ENCODE measurements at regions not wholly inside any gene's neighbourhood (a gene's known extent, or its start where the extent isn't known, plus 50 kb on each side); places are given as distances from the start of the nearest gene placed in this dataset.

GRCh38 chr5:176744584-176744965, 65.8 kb upstream of the UNC5A start:
- RAD21 ChIA-PET (ENCODE audit: low non-redundant PET in 1 of 2, low total read pairs in 2 of 2, uncharacterized antibody in 2 of 2, unreplicated experiment in 2 of 2): no interaction called here
- BruUV-seq (replicated peaks): no TSS peak
- H3K9me2 ChIP-seq (ENCODE audit: insufficient read depth): no peaks in the 10 kb centered on the region
- DNase-seq (ENCODE audit: low read depth, low spot score): no peak
- intact Hi-C loops (cut with micrococcal nuclease): no loop called here
- no peak overlapping the region for H3K4me2 ChIP-seq (ENCODE audit: low read length)
- no peaks in the 10 kb centered on the region for H4K20me1 ChIP-seq (ENCODE audit: insufficient read depth)
- no peak overlapping the region for H3K9ac ChIP-seq (ENCODE audit: low read length)
- no peaks in the 10 kb centered on the region for H3K4me1 ChIP-seq (ENCODE audit: control insufficient read depth in 1 of 2, insufficient read depth in 2 of 2, low read length in 2 of 2)
- no peak overlapping the region for H3K27ac ChIP-seq (ENCODE audit: low read depth, low read length)
- no peak overlapping the region for H2AFZ ChIP-seq (ENCODE audit: low read depth, low read length, poor library complexity, severe bottlenecking)
- no peak overlapping the region for H3K4me3 ChIP-seq (replicated peaks in 1 of 2; ENCODE audit: low read depth in 1 of 2, low read length in 2 of 2)
- H3K9me3 ChIP-seq (ENCODE audit: control insufficient read depth in 1 of 2, insufficient read depth in 1 of 2, low read depth in 1 of 2, low read length in 2 of 2): no peaks in the 10 kb centered on the region
- peak; percentile 61 for ATAC-seq
- POLR2A ChIA-PET: no interaction called here
- 0 out of 2 replicates have a peak, but pooled peaks cover under 1% of the 10 kb centered on the region for H3K27me3 ChIP-seq (ENCODE audit: insufficient read depth, low read length)
- TF ChIP-seq RAD21 (IDR thresholded peaks at IDR 0.05; ENCODE audit: low read depth) (peak; percentile 52), EZH2 (IDR thresholded peaks at IDR 0.05) (no peak), SRF (IDR thresholded peaks at IDR 0.05; ENCODE audit: low read depth) (no peak)
- TF ChIP-seq, protein P1, sequence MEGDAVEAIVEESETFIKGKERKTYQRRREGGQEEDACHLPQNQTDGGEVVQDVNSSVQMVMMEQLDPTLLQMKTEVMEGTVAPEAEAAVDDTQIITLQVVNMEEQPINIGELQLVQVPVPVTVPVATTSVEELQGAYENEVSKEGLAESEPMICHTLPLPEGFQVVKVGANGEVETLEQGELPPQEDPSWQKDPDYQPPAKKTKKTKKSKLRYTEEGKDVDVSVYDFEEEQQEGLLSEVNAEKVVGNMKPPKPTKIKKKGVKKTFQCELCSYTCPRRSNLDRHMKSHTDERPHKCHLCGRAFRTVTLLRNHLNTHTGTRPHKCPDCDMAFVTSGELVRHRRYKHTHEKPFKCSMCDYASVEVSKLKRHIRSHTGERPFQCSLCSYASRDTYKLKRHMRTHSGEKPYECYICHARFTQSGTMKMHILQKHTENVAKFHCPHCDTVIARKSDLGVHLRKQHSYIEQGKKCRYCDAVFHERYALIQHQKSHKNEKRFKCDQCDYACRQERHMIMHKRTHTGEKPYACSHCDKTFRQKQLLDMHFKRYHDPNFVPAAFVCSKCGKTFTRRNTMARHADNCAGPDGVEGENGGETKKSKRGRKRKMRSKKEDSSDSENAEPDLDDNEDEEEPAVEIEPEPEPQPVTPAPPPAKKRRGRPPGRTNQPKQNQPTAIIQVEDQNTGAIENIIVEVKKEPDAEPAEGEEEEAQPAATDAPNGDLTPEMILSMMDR (IDR thresholded peaks at IDR 0.05 in 2 of 3, conservative IDR thresholded peaks at IDR 0.05 in 1 of 3; ENCODE audit: borderline replicate concordance in 1 of 3, insufficient read depth in 1 of 3, low read depth in 2 of 3, low read length in 2 of 3): peak; percentile 35 to 70 (median 55); a peak in 5 of 6 replicates
- CTCF ChIA-PET: interaction anchor here (0.6 to 1.4 kb wide), 5 partner anchors 10 to 87 kb away, joined by 3 to 12 read pairs (median 3); no protein-coding TSS in a partner anchor
- no peaks in the 10 kb centered on the region for H3K36me3 ChIP-seq (ENCODE audit: control insufficient read depth in 1 of 2, insufficient read depth in 2 of 2, low read length in 2 of 2)
- H3K79me2 ChIP-seq (ENCODE audit: insufficient read depth, low read length): no peaks in the 10 kb centered on the region

GRCh38 chr5:176747670-176748072, 62.7 kb upstream of the UNC5A start:
- Histone ChIP-seq H3K4me1 (ENCODE audit: control insufficient read depth in 1 of 2, insufficient read depth in 2 of 2, low read length in 2 of 2) (no peaks in the 10 kb centered on the region), H3K9me3 (ENCODE audit: control insufficient read depth in 1 of 2, insufficient read depth in 1 of 2, low read depth in 1 of 2, low read length in 2 of 2) (no peaks in the 10 kb centered on the region), H2AFZ (ENCODE audit: low read depth, low read length, poor library complexity, severe bottlenecking) (no peak overlapping the region), H3K27me3 (ENCODE audit: insufficient read depth, low read length) (0 out of 2 replicates have a peak, but pooled peaks cover 13% of the 10 kb centered on the region), H3K9ac (ENCODE audit: low read length) (no peak overlapping the region), H4K20me1 (ENCODE audit: insufficient read depth) (no peaks in the 10 kb centered on the region), H3K4me3 (replicated peaks in 1 of 2; ENCODE audit: low read depth in 1 of 2, low read length in 2 of 2) (no peak overlapping the region), H3K27ac (ENCODE audit: low read depth, low read length) (no peak overlapping the region), H3K4me2 (ENCODE audit: low read length) (no peak overlapping the region), H3K79me2 (ENCODE audit: insufficient read depth, low read length) (no peaks in the 10 kb centered on the region), H3K36me3 (ENCODE audit: control insufficient read depth in 1 of 2, insufficient read depth in 2 of 2, low read length in 2 of 2) (no peaks in the 10 kb centered on the region), H3K9me2 (ENCODE audit: insufficient read depth) (no peaks in the 10 kb centered on the region)
- ATAC-seq (no peak), DNase-seq (ENCODE audit: low read depth, low spot score) (no peak)
- ChIA-PET POLR2A (no interaction called here), CTCF (no interaction called here), RAD21 (ENCODE audit: low non-redundant PET in 1 of 2, low total read pairs in 2 of 2, uncharacterized antibody in 2 of 2, unreplicated experiment in 2 of 2) (no interaction called here)
- BruUV-seq (replicated peaks): no TSS peak
- intact Hi-C loops (cut with micrococcal nuclease): no loop called here
- TF ChIP-seq POLR2AphosphoS5 (IDR thresholded peaks at IDR 0.05; ENCODE audit: low read depth, low read length) (no peak), REST (IDR thresholded peaks at IDR 0.05; ENCODE audit: low read depth) (no peak), JUND (IDR thresholded peaks at IDR 0.05) (no peak), CEBPB (IDR thresholded peaks at IDR 0.05; ENCODE audit: low read depth) (no peak), EZH2 (IDR thresholded peaks at IDR 0.05) (no peak), EGR1 (IDR thresholded peaks at IDR 0.05; ENCODE audit: low read depth) (no peak), MAX (IDR thresholded peaks at IDR 0.05) (no peak), POLR2A (IDR thresholded peaks at IDR 0.05; ENCODE audit: borderline replicate concordance, extremely low read depth, insufficient read depth, insufficient read length) (no peak)
- TF ChIP-seq, protein P1 (IDR thresholded peaks at IDR 0.05 in 2 of 3, conservative IDR thresholded peaks at IDR 0.05 in 1 of 3; ENCODE audit: borderline replicate concordance in 1 of 3, insufficient read depth in 1 of 3, low read depth in 2 of 3, low read length in 2 of 3): no peak
- TF ChIP-seq, protein P2, sequence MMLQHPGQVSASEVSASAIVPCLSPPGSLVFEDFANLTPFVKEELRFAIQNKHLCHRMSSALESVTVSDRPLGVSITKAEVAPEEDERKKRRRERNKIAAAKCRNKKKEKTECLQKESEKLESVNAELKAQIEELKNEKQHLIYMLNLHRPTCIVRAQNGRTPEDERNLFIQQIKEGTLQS (IDR thresholded peaks at IDR 0.05): no peak

Measured in HCT116 (cell line).